HG03039 (cell line): ENCODE measurements at regions not wholly inside any gene's neighbourhood (a gene's known extent, or its start where the extent isn't known, plus 50 kb on each side); places are given as distances from the start of the nearest gene placed in this dataset.

Experiments
- ATAC-seq: cut with Tn5 transposase; IDR thresholded peaks from one replicate; pipeline ENCODE4 v1.9.1; 2021; ENCODE audit warnings: mild to moderate bottlenecking, moderate library complexity; ENCODE audit not compliant: unreplicated experiment

- ATAC-seq, result no peak
These were observed 824.1 kb upstream of the IGFBP3 start for GRCh38 chr7:46744957-46745706.

- no peak for ATAC-seq
These were observed 821.5 kb upstream of the IGFBP3 start for GRCh38 chr7:46742601-46743000.

GRCh38 chr7:46741938-46742540 lies 821.0 kb upstream of the IGFBP3 start:
- no peak for ATAC-seq

GRCh38 chr7:46741181-46741580 lies 820.1 kb upstream of the IGFBP3 start:
- no peak for ATAC-seq

- ATAC-seq, result no peak
These were observed 818.6 kb upstream of the IGFBP3 start for GRCh38 chr7:46739518-46740234.

GRCh38 chr7:46738796-46739195 lies 817.7 kb upstream of the IGFBP3 start:
- ATAC-seq, result no peak

- no peak for ATAC-seq
These were observed 817.1 kb upstream of the IGFBP3 start for GRCh38 chr7:46738165-46738564.

- no peak for ATAC-seq
These were observed 804.8 kb upstream of the IGFBP3 start for GRCh38 chr7:46725838-46726237.

GRCh38 chr7:46725136-46725535 lies 804.1 kb upstream of the IGFBP3 start:
- no peak for ATAC-seq

GRCh38 chr7:46723742-46724141 lies 802.7 kb upstream of the IGFBP3 start:
- ATAC-seq, result no peak

- ATAC-seq, result no peak
These were observed 801.9 kb upstream of the IGFBP3 start for GRCh38 chr7:46723003-46723402.

- no peak for ATAC-seq
These were observed 799.7 kb upstream of the IGFBP3 start for GRCh38 chr7:46720761-46721160.

GRCh38 chr7:46719616-46720015 lies 798.5 kb upstream of the IGFBP3 start:
- no peak for ATAC-seq

- no peak for ATAC-seq
These were observed 795.9 kb upstream of the IGFBP3 start for GRCh38 chr7:46716926-46717325.

GRCh38 chr7:46715579-46715978 lies 794.5 kb upstream of the IGFBP3 start:
- no peak for ATAC-seq

- ATAC-seq, result no peak
These were observed 793.8 kb upstream of the IGFBP3 start for GRCh38 chr7:46714904-46715303.

- no peak for ATAC-seq
These were observed 793.0 kb upstream of the IGFBP3 start for GRCh38 chr7:46713868-46714596.

GRCh38 chr7:46710927-46711326 lies 789.9 kb upstream of the IGFBP3 start:
- ATAC-seq, result no peak

- ATAC-seq, result no peak
These were observed 786.9 kb upstream of the IGFBP3 start for GRCh38 chr7:46707973-46708372.

GRCh38 chr7:46705386-46706255 lies 784.5 kb upstream of the IGFBP3 start:
- ATAC-seq, result no peak
